ENCODE measurements at regions not wholly inside any gene's neighbourhood (a gene's known extent, or its start where the extent isn't known, plus 50 kb on each side); places are given as distances from the start of the nearest gene placed in this dataset.

- no peak overlapping the region for H3K27ac ChIP-seq (ENCODE audit: extremely low read depth, low read depth, low read length)
- ChIA-PET CTCF (ENCODE audit: low intra/inter-chr PET ratio) (no interaction called here), POLR2A (no interaction called here)
- no peak overlapping the region for H3K9ac ChIP-seq (ENCODE audit: insufficient read depth in 1 of 2, low read depth in 2 of 2, low read length in 2 of 2)
- no peaks in the 10 kb centered on the region for H3K9me1 ChIP-seq (ENCODE audit: control insufficient read depth, insufficient read depth, low read length)
- H4K20me1 ChIP-seq (replicated peaks; ENCODE audit: control insufficient read depth, insufficient read depth, low read length) = 0 out of 2 replicates have a peak, but pooled peaks cover 4% of the 10 kb centered on the region
- no peak overlapping the region for H3K4me2 ChIP-seq (ENCODE audit: insufficient read depth, low read length)
- WGBS (ENCODE audit: insufficient coverage, low coverage, missing lambda C conversion rate) = 0% methylated on average over 2 of the region's 2 CpGs
- H3K79me2 ChIP-seq (ENCODE audit: control insufficient read depth, insufficient read depth, low read length) = no peaks in the 10 kb centered on the region
- H3K36me3 ChIP-seq (ENCODE audit: control insufficient read depth, insufficient read depth, low read length) = no peaks in the 10 kb centered on the region
- H3K9me3 ChIP-seq (replicated peaks; ENCODE audit: control insufficient read depth, insufficient read depth, low read depth, low read length) = no peaks in the 10 kb centered on the region
- intact Hi-C loops (cut with micrococcal nuclease) (no loop called here), in situ Hi-C loops (cut with MboI) (loop anchor here (10.0 to 25.0 kb wide), 3 partner anchors 774 to 1064 kb away; no protein-coding TSS in a partner anchor)
- H2AFZ ChIP-seq (ENCODE audit: low read depth, low read length) = no peak overlapping the region
- no peaks in the 10 kb centered on the region for H3K4me1 ChIP-seq (replicated peaks in 1 of 2; ENCODE audit: control insufficient read depth in 2 of 2, insufficient read depth in 2 of 2, low read length in 2 of 2)
- ATAC-seq = no peak
- BruUV-seq (replicated peaks) = no TSS peak
- DNase-seq (ENCODE audit: extremely low read depth in 1 of 4, low spot score in 3 of 4) = no peak
- FAIRE-seq = no peak
- H3K4me3 ChIP-seq = no peak overlapping the region
- peaks cover 2 to 16% of the 10 kb centered on the region in 2 experiments for H3K27me3 ChIP-seq (ENCODE audit: control insufficient read depth in 2 of 2, insufficient read depth in 2 of 2, low read length in 2 of 2)
- no peak for TF ChIP-seq RAD51 (IDR thresholded peaks at IDR 0.05; ENCODE audit: borderline replicate concordance, low read depth)
- no peak for TF ChIP-seq JUN (IDR thresholded peaks at IDR 0.05; ENCODE audit: borderline replicate concordance, low read depth, low read length)
- no peak for TF ChIP-seq JUN (CRISPR knock-in tag; IDR thresholded peaks at IDR 0.05; ENCODE audit: borderline replicate concordance)
- no peak for TF ChIP-seq TAF9B (IDR thresholded peaks at IDR 0.05; ENCODE audit: partially characterized antibody)
- TF ChIP-seq HNRNPH1 (optimal IDR thresholded peaks at IDR 0.05; ENCODE audit: low read depth, low read length) = no peak
- TF ChIP-seq, protein P1, sequence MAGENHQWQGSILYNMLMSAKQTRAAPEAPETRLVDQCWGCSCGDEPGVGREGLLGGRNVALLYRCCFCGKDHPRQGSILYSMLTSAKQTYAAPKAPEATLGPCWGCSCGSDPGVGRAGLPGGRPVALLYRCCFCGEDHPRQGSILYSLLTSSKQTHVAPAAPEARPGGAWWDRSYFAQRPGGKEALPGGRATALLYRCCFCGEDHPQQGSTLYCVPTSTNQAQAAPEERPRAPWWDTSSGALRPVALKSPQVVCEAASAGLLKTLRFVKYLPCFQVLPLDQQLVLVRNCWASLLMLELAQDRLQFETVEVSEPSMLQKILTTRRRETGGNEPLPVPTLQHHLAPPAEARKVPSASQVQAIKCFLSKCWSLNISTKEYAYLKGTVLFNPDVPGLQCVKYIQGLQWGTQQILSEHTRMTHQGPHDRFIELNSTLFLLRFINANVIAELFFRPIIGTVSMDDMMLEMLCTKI (IDR thresholded peaks at IDR 0.05; ENCODE audit: partially characterized antibody) = no peak
- TF ChIP-seq ZNF699 (CRISPR knock-in tag; IDR thresholded peaks at IDR 0.05; ENCODE audit: insufficient replicate concordance) = no peak
- TF ChIP-seq, protein P2, sequence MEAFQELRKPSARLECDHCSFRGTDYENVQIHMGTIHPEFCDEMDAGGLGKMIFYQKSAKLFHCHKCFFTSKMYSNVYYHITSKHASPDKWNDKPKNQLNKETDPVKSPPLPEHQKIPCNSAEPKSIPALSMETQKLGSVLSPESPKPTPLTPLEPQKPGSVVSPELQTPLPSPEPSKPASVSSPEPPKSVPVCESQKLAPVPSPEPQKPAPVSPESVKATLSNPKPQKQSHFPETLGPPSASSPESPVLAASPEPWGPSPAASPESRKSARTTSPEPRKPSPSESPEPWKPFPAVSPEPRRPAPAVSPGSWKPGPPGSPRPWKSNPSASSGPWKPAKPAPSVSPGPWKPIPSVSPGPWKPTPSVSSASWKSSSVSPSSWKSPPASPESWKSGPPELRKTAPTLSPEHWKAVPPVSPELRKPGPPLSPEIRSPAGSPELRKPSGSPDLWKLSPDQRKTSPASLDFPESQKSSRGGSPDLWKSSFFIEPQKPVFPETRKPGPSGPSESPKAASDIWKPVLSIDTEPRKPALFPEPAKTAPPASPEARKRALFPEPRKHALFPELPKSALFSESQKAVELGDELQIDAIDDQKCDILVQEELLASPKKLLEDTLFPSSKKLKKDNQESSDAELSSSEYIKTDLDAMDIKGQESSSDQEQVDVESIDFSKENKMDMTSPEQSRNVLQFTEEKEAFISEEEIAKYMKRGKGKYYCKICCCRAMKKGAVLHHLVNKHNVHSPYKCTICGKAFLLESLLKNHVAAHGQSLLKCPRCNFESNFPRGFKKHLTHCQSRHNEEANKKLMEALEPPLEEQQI (IDR thresholded peaks at IDR 0.05) = no peak
- TF ChIP-seq DACH1 (IDR thresholded peaks at IDR 0.05; ENCODE audit: partially characterized antibody) = no peak
- TF ChIP-seq, protein P3, sequence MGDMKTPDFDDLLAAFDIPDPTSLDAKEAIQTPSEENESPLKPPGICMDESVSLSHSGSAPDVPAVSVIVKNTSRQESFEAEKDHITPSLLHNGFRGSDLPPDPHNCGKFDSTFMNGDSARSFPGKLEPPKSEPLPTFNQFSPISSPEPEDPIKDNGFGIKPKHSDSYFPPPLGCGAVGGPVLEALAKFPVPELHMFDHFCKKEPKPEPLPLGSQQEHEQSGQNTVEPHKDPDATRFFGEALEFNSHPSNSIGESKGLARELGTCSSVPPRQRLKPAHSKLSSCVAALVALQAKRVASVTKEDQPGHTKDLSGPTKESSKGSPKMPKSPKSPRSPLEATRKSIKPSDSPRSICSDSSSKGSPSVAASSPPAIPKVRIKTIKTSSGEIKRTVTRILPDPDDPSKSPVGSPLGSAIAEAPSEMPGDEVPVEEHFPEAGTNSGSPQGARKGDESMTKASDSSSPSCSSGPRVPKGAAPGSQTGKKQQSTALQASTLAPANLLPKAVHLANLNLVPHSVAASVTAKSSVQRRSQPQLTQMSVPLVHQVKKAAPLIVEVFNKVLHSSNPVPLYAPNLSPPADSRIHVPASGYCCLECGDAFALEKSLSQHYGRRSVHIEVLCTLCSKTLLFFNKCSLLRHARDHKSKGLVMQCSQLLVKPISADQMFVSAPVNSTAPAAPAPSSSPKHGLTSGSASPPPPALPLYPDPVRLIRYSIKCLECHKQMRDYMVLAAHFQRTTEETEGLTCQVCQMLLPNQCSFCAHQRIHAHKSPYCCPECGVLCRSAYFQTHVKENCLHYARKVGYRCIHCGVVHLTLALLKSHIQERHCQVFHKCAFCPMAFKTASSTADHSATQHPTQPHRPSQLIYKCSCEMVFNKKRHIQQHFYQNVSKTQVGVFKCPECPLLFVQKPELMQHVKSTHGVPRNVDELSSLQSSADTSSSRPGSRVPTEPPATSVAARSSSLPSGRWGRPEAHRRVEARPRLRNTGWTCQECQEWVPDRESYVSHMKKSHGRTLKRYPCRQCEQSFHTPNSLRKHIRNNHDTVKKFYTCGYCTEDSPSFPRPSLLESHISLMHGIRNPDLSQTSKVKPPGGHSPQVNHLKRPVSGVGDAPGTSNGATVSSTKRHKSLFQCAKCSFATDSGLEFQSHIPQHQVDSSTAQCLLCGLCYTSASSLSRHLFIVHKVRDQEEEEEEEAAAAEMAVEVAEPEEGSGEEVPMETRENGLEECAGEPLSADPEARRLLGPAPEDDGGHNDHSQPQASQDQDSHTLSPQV (IDR thresholded peaks at IDR 0.05) = no peak
- no peak for TF ChIP-seq SMARCA5 (IDR thresholded peaks at IDR 0.05)
- TF ChIP-seq MCM2 (IDR thresholded peaks at IDR 0.05; ENCODE audit: low read depth) = no peak
- no peak for TF ChIP-seq RBM15 (IDR thresholded peaks at IDR 0.05; ENCODE audit: insufficient read depth, low read length)
- no peak for TF ChIP-seq RB1 (IDR thresholded peaks at IDR 0.05; ENCODE audit: low read depth)
- TF ChIP-seq, protein P4, sequence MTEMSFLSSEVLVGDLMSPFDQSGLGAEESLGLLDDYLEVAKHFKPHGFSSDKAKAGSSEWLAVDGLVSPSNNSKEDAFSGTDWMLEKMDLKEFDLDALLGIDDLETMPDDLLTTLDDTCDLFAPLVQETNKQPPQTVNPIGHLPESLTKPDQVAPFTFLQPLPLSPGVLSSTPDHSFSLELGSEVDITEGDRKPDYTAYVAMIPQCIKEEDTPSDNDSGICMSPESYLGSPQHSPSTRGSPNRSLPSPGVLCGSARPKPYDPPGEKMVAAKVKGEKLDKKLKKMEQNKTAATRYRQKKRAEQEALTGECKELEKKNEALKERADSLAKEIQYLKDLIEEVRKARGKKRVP (CRISPR knock-in tag; IDR thresholded peaks at IDR 0.05) = no peak
- no peak for TF ChIP-seq ZC3H8 (IDR thresholded peaks at IDR 0.05)
These were observed 78.0 kb downstream of the RCN1 start for GRCh38 chr11:32168924-32169323.

Measured in K562 (cell line).